HepG2 (cell line): ENCODE measurements at regions not wholly inside any gene's neighbourhood (a gene's known extent, or its start where the extent isn't known, plus 50 kb on each side); places are given as distances from the start of the nearest gene placed in this dataset.

Source experiments
- IRF1 ChIP-seq: sonication (generic); formaldehyde crosslinking; IDR thresholded peaks from 2 replicates; pipeline ENCODE4 v1.4.0; 2020; ENCODE audit warnings: low read depth, mild to moderate bottlenecking, missing genetic modification reagents
- KAT2B ChIP-seq: fragments of 150-350 bp; IDR thresholded peaks from 2 replicates; pipeline ENCODE4 v1.6.1; 2014; ENCODE audit warnings: low read depth, low read length, borderline replicate concordance
- KLF6 ChIP-seq: IDR thresholded peaks from 2 replicates; pipeline ENCODE4 v1.8.0; 2016; ENCODE audit warnings: missing biosample characterization, missing genetic modification reagents
- SMAD1 ChIP-seq: sonication (generic); formaldehyde crosslinking; IDR thresholded peaks from 2 replicates; pipeline ENCODE4 v1.4.0; 2020; ENCODE audit warnings: missing genetic modification reagents, low read depth, mild to moderate bottlenecking, borderline replicate concordance
- TF ChIP-seq, protein P1 (sequence below): sonication (generic); formaldehyde crosslinking; IDR thresholded peaks from 2 replicates; pipeline ENCODE4 v1.8.1; 2023; ENCODE audit warnings: mild to moderate bottlenecking, inconsistent platforms, moderate library complexity, missing genetic modification reagents, borderline replicate concordance

GRCh38 chr2:190748966-190749365 lies 100.1 kb downstream of the NAB1 start:
- TF ChIP-seq KLF6 (CRISPR knock-in tag): no peak
- no peak for TF ChIP-seq KAT2B
- TF ChIP-seq SMAD1 (CRISPR knock-in tag): no peak
- no peak for TF ChIP-seq IRF1 (CRISPR knock-in tag)
- TF ChIP-seq, protein P1, sequence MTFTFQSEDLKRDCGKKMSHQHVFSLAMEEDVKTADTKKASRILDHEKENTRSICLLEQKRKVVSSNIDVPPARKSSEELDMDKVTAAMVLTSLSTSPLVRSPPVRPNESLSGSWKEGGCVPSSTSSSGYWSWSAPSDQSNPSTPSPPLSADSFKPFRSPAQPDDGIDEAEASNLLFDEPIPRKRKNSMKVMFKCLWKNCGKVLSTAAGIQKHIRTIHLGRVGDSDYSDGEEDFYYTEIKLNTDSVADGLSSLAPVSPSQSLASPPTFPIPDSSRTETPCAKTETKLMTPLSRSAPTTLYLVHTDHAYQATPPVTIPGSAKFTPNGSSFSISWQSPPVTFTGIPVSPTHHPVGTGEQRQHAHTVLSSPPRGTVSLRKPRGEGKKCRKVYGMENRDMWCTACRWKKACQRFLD: no peak
